ENCODE measurements at regions not wholly inside any gene's neighbourhood (a gene's known extent, or its start where the extent isn't known, plus 50 kb on each side); places are given as distances from the start of the nearest gene placed in this dataset.
A peak's percentile ranks its signal among the peaks of the same experiment; 100 is the strongest.

- Histone ChIP-seq H3K27ac (peak overlapping the region in 5 of 21 experiments; percentile 54 to 78 (median 58)), H3K4me3 (no peak overlapping the region)
These were observed 175.1 kb downstream of the SOX9 start for GRCh38 chr17:72295916-72296315.

- Histone ChIP-seq H3K4me3 (no peak overlapping the region), H3K27ac (peak overlapping the region in 9 of 21 experiments; percentile 24 to 78 (median 54))
These were observed 175.6 kb downstream of the SOX9 start for GRCh38 chr17:72296456-72296855.

GRCh38 chr17:72297326-72298115 lies 176.7 kb downstream of the SOX9 start:
- H3K27ac ChIP-seq = peak overlapping the region in 12 of 21 experiments; percentile 14 to 78 (median 44)
- H3K4me3 ChIP-seq = no peak overlapping the region

GRCh38 chr17:72299100-72299499 lies 178.3 kb downstream of the SOX9 start:
- no peak overlapping the region for H3K27ac ChIP-seq
- no peak overlapping the region for H3K4me3 ChIP-seq

GRCh38 chr17:72299592-72299991 lies 178.8 kb downstream of the SOX9 start:
- no peak overlapping the region for H3K4me3 ChIP-seq
- H3K27ac ChIP-seq = no peak overlapping the region

GRCh38 chr17:72301887-72302286 lies 181.1 kb downstream of the SOX9 start:
- Histone ChIP-seq H3K4me3 (no peak overlapping the region), H3K27ac (no peak overlapping the region)

GRCh38 chr17:72302735-72303134 lies 181.9 kb downstream of the SOX9 start:
- Histone ChIP-seq H3K27ac (no peak overlapping the region), H3K4me3 (no peak overlapping the region)

GRCh38 chr17:72303787-72304733 lies 183.2 kb downstream of the SOX9 start:
- Histone ChIP-seq H3K27ac (no peak overlapping the region), H3K4me3 (no peak overlapping the region)

- no peak overlapping the region for H3K4me3 ChIP-seq
- H3K27ac ChIP-seq = no peak overlapping the region
These were observed 184.0 kb downstream of the SOX9 start for GRCh38 chr17:72304859-72305258.

- H3K4me3 ChIP-seq = no peak overlapping the region
These were observed 184.7 kb downstream of the SOX9 start for GRCh38 chr17:72305472-72305871.

GRCh38 chr17:72306037-72306436 lies 185.2 kb downstream of the SOX9 start:
- Histone ChIP-seq H3K4me3 (no peak overlapping the region), H3K27ac (no peak overlapping the region)

More at GRCh38 chr17:72305472-72305871, 184.7 kb downstream of the SOX9 start:
- H3K27ac ChIP-seq = peak overlapping the region in 1 of 21 experiments; percentile 30

- Histone ChIP-seq H3K4me3 (no peak overlapping the region), H3K27ac (no peak overlapping the region)
These were observed 187.0 kb downstream of the SOX9 start for GRCh38 chr17:72307836-72308235.

GRCh38 chr17:72308744-72309385 lies 188.0 kb downstream of the SOX9 start:
- no peak overlapping the region for H3K27ac ChIP-seq
- no peak overlapping the region for H3K4me3 ChIP-seq

- Histone ChIP-seq H3K4me3 (no peak overlapping the region), H3K27ac (no peak overlapping the region)
These were observed 190.2 kb downstream of the SOX9 start for GRCh38 chr17:72311004-72311403.

- Histone ChIP-seq H3K27ac (no peak overlapping the region), H3K4me3 (no peak overlapping the region)
These were observed 194.5 kb downstream of the SOX9 start for GRCh38 chr17:72315122-72315913.

- H3K27ac ChIP-seq = no peak overlapping the region
These were observed 197.3 kb downstream of the SOX9 start for GRCh38 chr17:72318131-72318530.

GRCh38 chr17:72321896-72322295 lies 201.1 kb downstream of the SOX9 start:
- no peak overlapping the region for H3K27ac ChIP-seq
- no peak overlapping the region for H3K4me3 ChIP-seq

More at GRCh38 chr17:72318131-72318530, 197.3 kb downstream of the SOX9 start:
- no peak overlapping the region for H3K4me3 ChIP-seq

- H3K27ac ChIP-seq = no peak overlapping the region
- no peak overlapping the region for H3K4me3 ChIP-seq
These were observed 211.5 kb downstream of the SOX9 start for GRCh38 chr17:72332367-72332766.

GRCh38 chr17:72333570-72333969 lies 212.8 kb downstream of the SOX9 start:
- no peak overlapping the region for H3K4me3 ChIP-seq
- no peak overlapping the region for H3K27ac ChIP-seq
